D721Med (cell line): ENCODE measurements at regions not wholly inside any gene's neighbourhood (a gene's known extent, or its start where the extent isn't known, plus 50 kb on each side); places are given as distances from the start of the nearest gene placed in this dataset.

ENCODE experiments used
- DNase-seq: peaks from one replicate; pipeline ENCODE4 v3.0.0; 2011; ENCODE audit warnings: low spot score; ENCODE audit not compliant: insufficient read length
- FAIRE-seq: peaks from 2 replicates; lab custom pipeline; 2011; peaks lifted over from hg19 to GRCh38; lab: Jason Lieb, UNC
- CTCF ChIP-seq: IDR thresholded peaks from 2 replicates; pipeline ENCODE4 v1.5.1; 2012; ENCODE audit warnings: mild to moderate bottlenecking, control low read depth; ENCODE audit not compliant: insufficient read depth; ENCODE audit errors: missing control alignments

GRCh38 chr2:172370821-172371455 is 56.4 kb upstream of the ITGA6 start:
- TF ChIP-seq CTCF, result no peak
- FAIRE-seq (no peak), DNase-seq (no peak)

GRCh38 chr2:172372436-172372835 is 55.0 kb upstream of the ITGA6 start:
- DNase-seq, result no peak
- no peak for TF ChIP-seq CTCF
- FAIRE-seq, result no peak

- FAIRE-seq (no peak), DNase-seq (no peak)
- no peak for TF ChIP-seq CTCF
Measured at GRCh38 chr2:172373076-172373475, 54.3 kb upstream of the ITGA6 start.

- DNase-seq, result no peak
- no peak for FAIRE-seq
- TF ChIP-seq CTCF, result no peak
Measured at GRCh38 chr2:172373766-172374165, 53.6 kb upstream of the ITGA6 start.

- no peak for FAIRE-seq
- TF ChIP-seq CTCF, result no peak
- no peak for DNase-seq
Measured at GRCh38 chr2:172374318-172375240, 52.8 kb upstream of the ITGA6 start.

- FAIRE-seq (no peak), DNase-seq (no peak)
- TF ChIP-seq CTCF, result no peak
Measured at GRCh38 chr2:172375251-172375650, 52.1 kb upstream of the ITGA6 start.

- DNase-seq (no peak), FAIRE-seq (no peak)
- TF ChIP-seq CTCF, result no peak
Measured at GRCh38 chr2:172376016-172376415, 51.4 kb upstream of the ITGA6 start.
